Liver (tissue), 7 donors: ENCODE measurements at regions not wholly inside any gene's neighbourhood (a gene's known extent, or its start where the extent isn't known, plus 50 kb on each side); places are given as distances from the start of the nearest gene placed in this dataset.

Experiments
- DNase-seq: peaks from one replicate; pipeline ENCODE4 v3.0.0-alpha.2; 2017; ENCODE audit warnings: low spot score
- H3K27ac ChIP-seq, 2 donors: one replicate each; pipeline ENCODE4 v1.7.0; 2013; ENCODE audit warnings: inconsistent platforms in 2 of 2, low read length in 2 of 2, control low read depth in 1 of 2, low read depth in 1 of 2, mild to moderate bottlenecking in 1 of 2
- H3K27me3 ChIP-seq, 4 donors: one replicate each; pipeline versions ENCODE4 v1.6.1 to v1.7.0; 2013; ENCODE audit warnings: low read length in 3 of 4, inconsistent platforms in 1 of 4, mild to moderate bottlenecking in 1 of 4, moderate library complexity in 1 of 4; ENCODE audit not compliant: control insufficient read depth in 4 of 4, insufficient read depth in 4 of 4
- H3K36me3 ChIP-seq, 4 donors: one replicate each; pipeline versions ENCODE4 v1.6.1 to v1.7.0; 2013; ENCODE audit warnings: low read length in 3 of 4, mild to moderate bottlenecking in 3 of 4, low read depth in 1 of 4, moderate library complexity in 1 of 4; ENCODE audit not compliant: control insufficient read depth in 4 of 4, insufficient read depth in 3 of 4
- H3K4me1 ChIP-seq, 4 donors: one replicate each; pipeline versions ENCODE4 v1.6.1 to v1.7.0; 2013; ENCODE audit warnings: low read length in 3 of 4, mild to moderate bottlenecking in 3 of 4, moderate library complexity in 1 of 4; ENCODE audit not compliant: control insufficient read depth in 4 of 4, insufficient read depth in 4 of 4
- H3K4me3 ChIP-seq, 3 donors: one replicate each; pipeline versions ENCODE4 v1.6.1 to v1.7.0; 2013; ENCODE audit warnings: low read length in 3 of 3, control low read depth in 1 of 3, low read depth in 1 of 3, mild to moderate bottlenecking in 1 of 3
- H3K9ac ChIP-seq, 2 donors: one replicate each; pipeline ENCODE4 v1.7.0; 2013; ENCODE audit warnings: low read length in 2 of 2, mild to moderate bottlenecking in 2 of 2, moderate library complexity in 2 of 2, control low read depth in 1 of 2, low read depth in 1 of 2
- H3K9me3 ChIP-seq, 4 donors: one replicate each; pipeline versions ENCODE4 v1.6.1 to v1.7.0; 2013; ENCODE audit warnings: low read length in 3 of 4; ENCODE audit not compliant: control insufficient read depth in 4 of 4
- FOXA2 ChIP-seq: IDR thresholded peaks from 2 replicates; pipeline ENCODE4 v1.6.1; 2016; ENCODE audit warnings: antibody characterized with exemption
- GABPA ChIP-seq, 2 donors: IDR thresholded peaks in 1 of 2; conservative IDR thresholded peaks in 1 of 2; 2 replicates each; pipeline ENCODE4 v1.6.1; 2016; ENCODE audit warnings: antibody characterized with exemption in 2 of 2, mild to moderate bottlenecking in 1 of 2, moderate library complexity in 1 of 2
- HNF4A ChIP-seq, 2 donors: conservative IDR thresholded peaks; 2 replicates each; pipeline ENCODE4 v1.6.1; 2016; ENCODE audit warnings: antibody characterized with exemption in 2 of 2, mild to moderate bottlenecking in 2 of 2
- HNF4G ChIP-seq: IDR thresholded peaks from 2 replicates; pipeline ENCODE4 v1.6.1; 2016; ENCODE audit warnings: antibody characterized with exemption
- JUND ChIP-seq, 2 donors: IDR thresholded peaks; 2 replicates each; pipeline ENCODE4 v1.6.1; 2016; ENCODE audit warnings: antibody characterized with exemption in 2 of 2
- RAD21 ChIP-seq, 2 donors: IDR thresholded peaks; 2 replicates each; pipeline ENCODE4 v1.6.1; 2016; ENCODE audit warnings: antibody characterized with exemption in 2 of 2, mild to moderate bottlenecking in 2 of 2
- RXRA ChIP-seq, 2 donors: IDR thresholded peaks; 2 replicates each; pipeline ENCODE4 v1.6.1; 2017 to 2018; ENCODE audit warnings: antibody characterized with exemption in 2 of 2, mild to moderate bottlenecking in 1 of 2
- SP1 ChIP-seq: IDR thresholded peaks from 2 replicates; pipeline ENCODE4 v1.6.1; 2018; ENCODE audit warnings: antibody characterized with exemption, mild to moderate bottlenecking
- TAF1 ChIP-seq: conservative IDR thresholded peaks from 2 replicates; pipeline ENCODE4 v1.6.1; 2016; ENCODE audit warnings: antibody characterized with exemption, mild to moderate bottlenecking
- YY1 ChIP-seq: IDR thresholded peaks from 2 replicates; pipeline ENCODE4 v1.6.1; 2016; ENCODE audit warnings: antibody characterized with exemption, mild to moderate bottlenecking
- WGBS: extraction: QIAGEN DNeasy Blood & Tissue Kit; methylation state at CpG from one replicate; pipeline ENCODE4 v1.1.7; 2013; 5-methylcytosine and 5-hydroxymethylcytosine counted together
- TF ChIP-seq, protein P1 (sequence below): IDR thresholded peaks from 2 replicates; pipeline ENCODE4 v1.6.1; 2016; ENCODE audit warnings: antibody characterized with exemption
- TF ChIP-seq, protein P2 (sequence below): IDR thresholded peaks from 2 replicates; pipeline ENCODE4 v1.6.1; 2016; ENCODE audit warnings: antibody characterized with exemption, mild to moderate bottlenecking
- TF ChIP-seq, protein P3 (sequence below): IDR thresholded peaks from 2 replicates; pipeline ENCODE4 v1.6.1; 2016; ENCODE audit warnings: antibody characterized with exemption
- TF ChIP-seq, protein P4 (sequence below): IDR thresholded peaks from 2 replicates; pipeline ENCODE4 v1.6.1; 2016; ENCODE audit warnings: antibody characterized with exemption
- donor health status: healthy.
- donor health status: healthy.
- donor health status: healthy.
- donor health status: healthy.

DNA sequence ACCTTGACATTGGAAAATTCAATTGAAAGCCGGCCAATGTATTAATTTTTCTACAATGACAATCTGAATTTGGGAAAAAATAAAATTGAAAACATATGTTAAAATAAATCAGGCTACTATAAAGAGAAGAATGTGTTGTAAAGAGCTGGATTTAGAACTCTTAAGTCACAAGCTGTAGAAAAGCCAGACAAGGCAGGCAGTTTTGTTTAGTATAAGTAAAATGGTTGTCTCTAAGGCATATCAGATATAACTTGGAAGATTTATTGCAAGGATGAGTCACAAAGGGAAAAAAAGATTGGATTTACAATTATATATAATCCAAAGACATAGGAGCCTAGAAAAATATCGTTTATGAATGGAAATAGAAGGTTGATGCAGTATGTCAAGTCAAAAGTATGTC is 549.1 kb upstream of the EPHA5 start:
- H3K9me3 ChIP-seq: no peaks in the 10 kb centered on the region
- TF ChIP-seq HNF4G: no peak
- TF ChIP-seq TAF1: no peak
- TF ChIP-seq, protein P1, sequence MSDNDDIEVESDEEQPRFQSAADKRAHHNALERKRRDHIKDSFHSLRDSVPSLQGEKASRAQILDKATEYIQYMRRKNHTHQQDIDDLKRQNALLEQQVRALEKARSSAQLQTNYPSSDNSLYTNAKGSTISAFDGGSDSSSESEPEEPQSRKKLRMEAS: no peak
- TF ChIP-seq, protein P2, sequence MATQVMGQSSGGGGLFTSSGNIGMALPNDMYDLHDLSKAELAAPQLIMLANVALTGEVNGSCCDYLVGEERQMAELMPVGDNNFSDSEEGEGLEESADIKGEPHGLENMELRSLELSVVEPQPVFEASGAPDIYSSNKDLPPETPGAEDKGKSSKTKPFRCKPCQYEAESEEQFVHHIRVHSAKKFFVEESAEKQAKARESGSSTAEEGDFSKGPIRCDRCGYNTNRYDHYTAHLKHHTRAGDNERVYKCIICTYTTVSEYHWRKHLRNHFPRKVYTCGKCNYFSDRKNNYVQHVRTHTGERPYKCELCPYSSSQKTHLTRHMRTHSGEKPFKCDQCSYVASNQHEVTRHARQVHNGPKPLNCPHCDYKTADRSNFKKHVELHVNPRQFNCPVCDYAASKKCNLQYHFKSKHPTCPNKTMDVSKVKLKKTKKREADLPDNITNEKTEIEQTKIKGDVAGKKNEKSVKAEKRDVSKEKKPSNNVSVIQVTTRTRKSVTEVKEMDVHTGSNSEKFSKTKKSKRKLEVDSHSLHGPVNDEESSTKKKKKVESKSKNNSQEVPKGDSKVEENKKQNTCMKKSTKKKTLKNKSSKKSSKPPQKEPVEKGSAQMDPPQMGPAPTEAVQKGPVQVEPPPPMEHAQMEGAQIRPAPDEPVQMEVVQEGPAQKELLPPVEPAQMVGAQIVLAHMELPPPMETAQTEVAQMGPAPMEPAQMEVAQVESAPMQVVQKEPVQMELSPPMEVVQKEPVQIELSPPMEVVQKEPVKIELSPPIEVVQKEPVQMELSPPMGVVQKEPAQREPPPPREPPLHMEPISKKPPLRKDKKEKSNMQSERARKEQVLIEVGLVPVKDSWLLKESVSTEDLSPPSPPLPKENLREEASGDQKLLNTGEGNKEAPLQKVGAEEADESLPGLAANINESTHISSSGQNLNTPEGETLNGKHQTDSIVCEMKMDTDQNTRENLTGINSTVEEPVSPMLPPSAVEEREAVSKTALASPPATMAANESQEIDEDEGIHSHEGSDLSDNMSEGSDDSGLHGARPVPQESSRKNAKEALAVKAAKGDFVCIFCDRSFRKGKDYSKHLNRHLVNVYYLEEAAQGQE: no peak
- no peak for TF ChIP-seq JUND (IDR thresholded peaks at IDR 0.05)
- TF ChIP-seq YY1: no peak
- TF ChIP-seq, protein P3, sequence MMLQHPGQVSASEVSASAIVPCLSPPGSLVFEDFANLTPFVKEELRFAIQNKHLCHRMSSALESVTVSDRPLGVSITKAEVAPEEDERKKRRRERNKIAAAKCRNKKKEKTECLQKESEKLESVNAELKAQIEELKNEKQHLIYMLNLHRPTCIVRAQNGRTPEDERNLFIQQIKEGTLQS: no peak
- no peak for TF ChIP-seq GABPA (IDR thresholded peaks at IDR 0.05 in 1 of 2, conservative IDR thresholded peaks at IDR 0.05 in 1 of 2)
- TF ChIP-seq RAD21 (IDR thresholded peaks at IDR 0.05): no peak
- TF ChIP-seq RXRA (IDR thresholded peaks at IDR 0.05): no peak
- no peak for TF ChIP-seq SP1
- no peak for TF ChIP-seq HNF4A (conservative IDR thresholded peaks at IDR 0.05)
- TF ChIP-seq, protein P4, sequence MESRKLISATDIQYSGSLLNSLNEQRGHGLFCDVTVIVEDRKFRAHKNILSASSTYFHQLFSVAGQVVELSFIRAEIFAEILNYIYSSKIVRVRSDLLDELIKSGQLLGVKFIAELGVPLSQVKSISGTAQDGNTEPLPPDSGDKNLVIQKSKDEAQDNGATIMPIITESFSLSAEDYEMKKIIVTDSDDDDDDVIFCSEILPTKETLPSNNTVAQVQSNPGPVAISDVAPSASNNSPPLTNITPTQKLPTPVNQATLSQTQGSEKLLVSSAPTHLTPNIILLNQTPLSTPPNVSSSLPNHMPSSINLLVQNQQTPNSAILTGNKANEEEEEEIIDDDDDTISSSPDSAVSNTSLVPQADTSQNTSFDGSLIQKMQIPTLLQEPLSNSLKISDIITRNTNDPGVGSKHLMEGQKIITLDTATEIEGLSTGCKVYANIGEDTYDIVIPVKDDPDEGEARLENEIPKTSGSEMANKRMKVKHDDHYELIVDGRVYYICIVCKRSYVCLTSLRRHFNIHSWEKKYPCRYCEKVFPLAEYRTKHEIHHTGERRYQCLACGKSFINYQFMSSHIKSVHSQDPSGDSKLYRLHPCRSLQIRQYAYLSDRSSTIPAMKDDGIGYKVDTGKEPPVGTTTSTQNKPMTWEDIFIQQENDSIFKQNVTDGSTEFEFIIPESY: no peak
- no peak for DNase-seq
- H3K36me3 ChIP-seq: no peaks in the 10 kb centered on the region
- no peak overlapping the region for H3K9ac ChIP-seq
- no peak overlapping the region for H3K4me3 ChIP-seq
- no peaks in the 10 kb centered on the region for H3K27me3 ChIP-seq
- H3K27ac ChIP-seq: no peak overlapping the region
- WGBS: 52% methylated on average over 2 of the region's 2 CpGs
- H3K4me1 ChIP-seq: no peaks in the 10 kb centered on the region

DNA sequence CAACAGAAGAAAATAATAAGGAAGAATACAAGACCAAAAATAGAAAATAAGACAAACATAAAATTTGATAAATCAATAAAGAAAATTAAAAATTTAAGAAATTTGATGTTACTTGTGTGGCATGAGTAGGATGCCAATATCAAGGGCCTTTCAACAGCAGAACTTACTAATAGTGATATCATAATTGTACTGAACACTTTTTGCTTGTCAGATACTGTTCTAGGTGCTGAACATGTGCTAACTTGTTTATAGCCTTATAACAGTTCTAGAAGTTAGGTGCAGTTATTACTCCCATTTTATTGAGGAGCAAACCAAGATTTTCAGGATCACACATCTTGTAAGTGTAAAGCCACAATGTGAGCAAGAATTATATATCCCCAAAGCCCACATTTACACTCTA is 546.0 kb upstream of the EPHA5 start:
- H3K27ac ChIP-seq: no peak overlapping the region
- TF ChIP-seq, protein P1: no peak
- TF ChIP-seq FOXA2 (no peak), YY1 (no peak), RAD21 (IDR thresholded peaks at IDR 0.05) (no peak), GABPA (IDR thresholded peaks at IDR 0.05 in 1 of 2, conservative IDR thresholded peaks at IDR 0.05 in 1 of 2) (no peak), HNF4A (conservative IDR thresholded peaks at IDR 0.05) (no peak)
- TF ChIP-seq, protein P3: no peak

More for the DNA sequence above, 546.0 kb upstream of the EPHA5 start:
- Histone ChIP-seq H3K27me3 (peaks cover 0 to 4% (median 0%) of the 10 kb centered on the region in 4 donors), H3K9ac (no peak overlapping the region), H3K4me3 (no peak overlapping the region), H3K4me1 (no peaks in the 10 kb centered on the region), H3K9me3 (no peaks in the 10 kb centered on the region), H3K36me3 (no peaks in the 10 kb centered on the region)
- DNase-seq: no peak
